Tibial nerve (tissue), 4 donors: ENCODE measurements at regions not wholly inside any gene's neighbourhood (a gene's known extent, or its start where the extent isn't known, plus 50 kb on each side); places are given as distances from the start of the nearest gene placed in this dataset.

ENCODE experiments used
- EP300 ChIP-seq, 2 donors: sonication (generic); formaldehyde crosslinking; IDR thresholded peaks; one replicate each; pipeline ENCODE4 v1.6.1; 2017; ENCODE audit warnings: antibody characterized with exemption in 2 of 2, mild to moderate bottlenecking in 1 of 2
- POLR2A ChIP-seq, 2 donors: fragments of 450-650 bp; IDR thresholded peaks; one replicate each; pipeline ENCODE4 v1.6.1; 2017; ENCODE audit warnings: antibody characterized with exemption in 2 of 2, mild to moderate bottlenecking in 2 of 2, moderate library complexity in 2 of 2
- TF ChIP-seq, protein P1 (sequence below), 5 experiments: fragments of 200-600 bp in 3 of 5; fragments of 450-650 bp in 2 of 5; sonication (generic) in 3 of 5; IDR thresholded peaks; one replicate each; pipeline ENCODE4 v1.5.1; 2016 to 2019; ENCODE audit warnings: antibody characterized with exemption in 5 of 5, mild to moderate bottlenecking in 3 of 5, moderate library complexity in 2 of 5

- TF ChIP-seq, protein P1, sequence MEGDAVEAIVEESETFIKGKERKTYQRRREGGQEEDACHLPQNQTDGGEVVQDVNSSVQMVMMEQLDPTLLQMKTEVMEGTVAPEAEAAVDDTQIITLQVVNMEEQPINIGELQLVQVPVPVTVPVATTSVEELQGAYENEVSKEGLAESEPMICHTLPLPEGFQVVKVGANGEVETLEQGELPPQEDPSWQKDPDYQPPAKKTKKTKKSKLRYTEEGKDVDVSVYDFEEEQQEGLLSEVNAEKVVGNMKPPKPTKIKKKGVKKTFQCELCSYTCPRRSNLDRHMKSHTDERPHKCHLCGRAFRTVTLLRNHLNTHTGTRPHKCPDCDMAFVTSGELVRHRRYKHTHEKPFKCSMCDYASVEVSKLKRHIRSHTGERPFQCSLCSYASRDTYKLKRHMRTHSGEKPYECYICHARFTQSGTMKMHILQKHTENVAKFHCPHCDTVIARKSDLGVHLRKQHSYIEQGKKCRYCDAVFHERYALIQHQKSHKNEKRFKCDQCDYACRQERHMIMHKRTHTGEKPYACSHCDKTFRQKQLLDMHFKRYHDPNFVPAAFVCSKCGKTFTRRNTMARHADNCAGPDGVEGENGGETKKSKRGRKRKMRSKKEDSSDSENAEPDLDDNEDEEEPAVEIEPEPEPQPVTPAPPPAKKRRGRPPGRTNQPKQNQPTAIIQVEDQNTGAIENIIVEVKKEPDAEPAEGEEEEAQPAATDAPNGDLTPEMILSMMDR (IDR thresholded peaks at IDR 0.05): no peak
- TF ChIP-seq POLR2A (IDR thresholded peaks at IDR 0.05) (no peak), EP300 (IDR thresholded peaks at IDR 0.05) (no peak)
Observed at GRCh38 chr12:91276509-91276908, 93.9 kb upstream of the DCN start.
